GM06990 (cell line): ENCODE measurements at regions not wholly inside any gene's neighbourhood (a gene's known extent, or its start where the extent isn't known, plus 50 kb on each side); places are given as distances from the start of the nearest gene placed in this dataset.

Source experiments
- DNase-seq: peaks from one replicate; pipeline ENCODE4 v3.0.0-alpha.2; 2011; ENCODE audit not compliant: insufficient read length; ENCODE audit errors: extremely low read depth
- H3K27me3 ChIP-seq: replicated peaks from 2 replicates; pipeline ENCODE4 v1.6.0; 2011; ENCODE audit warnings: low read length; ENCODE audit not compliant: control insufficient read depth, insufficient read depth
- H3K36me3 ChIP-seq: 2 replicates; pipeline ENCODE4 v1.5.1; 2011; ENCODE audit warnings: low read length; ENCODE audit not compliant: control insufficient read depth, insufficient read depth
- H3K4me3 ChIP-seq: replicated peaks from 2 replicates; pipeline ENCODE4 v1.5.1; 2011; ENCODE audit warnings: low read depth, mild to moderate bottlenecking, control low read depth, low read length
- TF ChIP-seq, protein P1 (sequence below): IDR thresholded peaks from 2 replicates; pipeline ENCODE4 v1.5.1; 2011; ENCODE audit warnings: low read length, control low read depth, mild to moderate bottlenecking, inconsistent platforms; ENCODE audit not compliant: insufficient read depth, poor library complexity, severe bottlenecking

DNA sequence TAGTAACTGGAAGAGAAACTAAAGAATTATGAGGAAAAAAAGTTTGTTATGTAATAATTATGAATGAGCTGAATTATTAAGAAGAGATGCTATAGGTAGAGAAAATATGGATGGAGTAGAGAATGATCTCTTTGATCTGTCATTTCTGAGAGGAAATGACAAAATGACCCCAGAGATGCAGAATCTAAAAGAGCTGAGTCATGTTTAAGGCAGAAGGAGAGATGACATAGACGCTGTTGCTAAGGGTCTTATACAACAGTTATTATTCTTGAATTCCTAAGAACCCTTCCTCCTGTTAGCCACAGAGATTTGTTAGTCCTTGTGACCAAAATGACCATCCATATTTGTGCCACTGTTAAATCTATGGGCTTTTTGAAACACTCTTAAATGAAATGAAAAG is 58.3 kb upstream of the FREM2 start:
- H3K36me3 ChIP-seq = no peaks in the 10 kb centered on the region
- TF ChIP-seq, protein P1, sequence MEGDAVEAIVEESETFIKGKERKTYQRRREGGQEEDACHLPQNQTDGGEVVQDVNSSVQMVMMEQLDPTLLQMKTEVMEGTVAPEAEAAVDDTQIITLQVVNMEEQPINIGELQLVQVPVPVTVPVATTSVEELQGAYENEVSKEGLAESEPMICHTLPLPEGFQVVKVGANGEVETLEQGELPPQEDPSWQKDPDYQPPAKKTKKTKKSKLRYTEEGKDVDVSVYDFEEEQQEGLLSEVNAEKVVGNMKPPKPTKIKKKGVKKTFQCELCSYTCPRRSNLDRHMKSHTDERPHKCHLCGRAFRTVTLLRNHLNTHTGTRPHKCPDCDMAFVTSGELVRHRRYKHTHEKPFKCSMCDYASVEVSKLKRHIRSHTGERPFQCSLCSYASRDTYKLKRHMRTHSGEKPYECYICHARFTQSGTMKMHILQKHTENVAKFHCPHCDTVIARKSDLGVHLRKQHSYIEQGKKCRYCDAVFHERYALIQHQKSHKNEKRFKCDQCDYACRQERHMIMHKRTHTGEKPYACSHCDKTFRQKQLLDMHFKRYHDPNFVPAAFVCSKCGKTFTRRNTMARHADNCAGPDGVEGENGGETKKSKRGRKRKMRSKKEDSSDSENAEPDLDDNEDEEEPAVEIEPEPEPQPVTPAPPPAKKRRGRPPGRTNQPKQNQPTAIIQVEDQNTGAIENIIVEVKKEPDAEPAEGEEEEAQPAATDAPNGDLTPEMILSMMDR = no peak
- no peak overlapping the region for H3K4me3 ChIP-seq
- DNase-seq = no peak
- H3K27me3 ChIP-seq = no peaks in the 10 kb centered on the region

DNA sequence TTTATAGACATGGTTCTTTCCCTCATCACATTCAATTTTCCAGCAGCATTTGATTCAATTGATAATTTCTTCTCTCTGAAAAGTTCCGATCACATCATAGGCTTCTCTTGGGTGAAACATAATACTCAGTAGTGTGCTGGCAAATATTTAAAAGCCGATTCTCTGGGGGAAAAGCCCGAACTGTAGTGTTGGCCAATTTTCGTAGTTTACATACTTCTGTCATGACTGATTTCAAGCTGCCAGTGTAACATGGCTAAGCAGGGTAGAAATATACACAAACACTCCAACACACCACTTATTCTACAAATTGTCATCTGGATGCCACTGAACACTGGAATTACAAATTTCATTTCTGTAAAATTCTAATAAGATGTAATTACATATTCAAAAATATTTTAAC is 56.1 kb upstream of the FREM2 start:
- H3K36me3 ChIP-seq = no peaks in the 10 kb centered on the region

DNA sequence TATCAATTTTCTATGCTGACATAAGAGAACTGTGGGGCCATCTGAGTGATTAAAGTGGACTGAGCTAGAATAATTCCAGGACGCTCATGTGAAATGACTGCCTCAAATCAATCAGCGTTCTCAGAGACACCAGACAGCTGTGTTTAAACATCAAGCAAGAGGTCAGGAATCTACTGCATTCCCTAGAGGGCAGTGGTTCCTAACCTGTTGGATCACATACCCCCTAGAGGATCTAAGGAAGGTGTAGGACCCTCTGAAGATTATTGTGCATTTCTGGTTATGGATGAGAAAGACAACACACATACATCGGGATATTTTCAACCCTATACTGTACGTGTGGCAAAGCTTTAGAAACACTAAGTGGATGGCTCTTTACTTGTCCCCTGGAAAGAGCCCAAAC is 51.8 kb upstream of the FREM2 start:
- Histone ChIP-seq H3K36me3 (no peaks in the 10 kb centered on the region), H3K27me3 (no peaks in the 10 kb centered on the region), H3K4me3 (no peak overlapping the region)
- no peak for DNase-seq
- TF ChIP-seq, protein P1 = no peak

More for the DNA sequence above, 56.1 kb upstream of the FREM2 start:
- DNase-seq = no peak
- no peak overlapping the region for H3K4me3 ChIP-seq
- TF ChIP-seq, protein P1 = no peak
- H3K27me3 ChIP-seq = no peaks in the 10 kb centered on the region

DNA sequence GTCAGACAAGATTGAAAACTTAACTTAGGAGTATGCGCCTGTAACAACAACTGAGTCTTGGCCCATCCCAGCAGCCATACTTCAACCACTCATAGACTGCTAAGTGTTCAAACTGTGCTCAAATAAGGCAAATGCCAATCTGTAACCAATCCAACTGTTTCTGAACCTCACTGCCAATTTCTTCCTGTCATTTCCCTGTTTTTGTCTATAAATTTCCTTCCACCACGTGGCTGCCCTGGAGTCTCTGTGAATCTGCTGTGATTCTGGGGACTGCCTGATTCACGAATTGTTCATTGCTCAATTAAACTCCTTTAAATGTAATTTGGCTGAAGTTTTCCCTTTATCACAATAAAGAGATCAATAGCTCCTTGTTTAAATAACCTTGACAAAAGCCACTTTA is 50.8 kb upstream of the FREM2 start:
- Histone ChIP-seq H3K4me3 (no peak overlapping the region), H3K27me3 (no peaks in the 10 kb centered on the region), H3K36me3 (no peaks in the 10 kb centered on the region)
- no peak for DNase-seq
- TF ChIP-seq, protein P1 = no peak

DNA sequence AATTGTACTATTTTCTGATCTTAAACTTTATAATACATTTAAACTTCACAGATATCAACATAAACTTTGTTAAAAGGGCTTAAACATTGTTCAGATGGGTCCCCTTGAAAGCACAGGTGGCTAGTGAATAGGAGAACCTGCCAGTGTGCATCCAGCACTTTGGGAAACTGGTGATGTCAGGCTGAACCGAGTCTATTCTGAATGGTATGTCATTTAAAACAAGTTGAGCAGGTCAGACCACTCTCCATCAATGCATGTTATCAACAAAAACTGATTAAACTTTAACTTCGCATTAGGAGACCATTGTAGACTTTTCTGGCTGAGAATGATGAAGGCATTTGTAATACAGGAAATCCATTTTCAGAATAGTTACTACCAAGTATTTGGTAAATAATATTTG is 50.1 kb upstream of the FREM2 start:
- Histone ChIP-seq H3K36me3 (no peaks in the 10 kb centered on the region), H3K4me3 (no peak overlapping the region), H3K27me3 (no peaks in the 10 kb centered on the region)
- DNase-seq = no peak
- TF ChIP-seq, protein P1 = no peak
